ENCODE measurements at regions not wholly inside any gene's neighbourhood (a gene's known extent, or its start where the extent isn't known, plus 50 kb on each side); places are given as distances from the start of the nearest gene placed in this dataset.

- no peak for DNase-seq (ENCODE audit: low read depth, low spot score)
- POLR2A ChIA-PET = no interaction called here
- TF ChIP-seq CTCF (IDR thresholded peaks at IDR 0.05; ENCODE audit: low read depth, low read length) = no peak
- Histone ChIP-seq H3K27me3 (ENCODE audit: control insufficient read depth, insufficient read depth, low read length) (no peaks in the 10 kb centered on the region), H3K4me3 (ENCODE audit: low read depth, low read length) (no peak overlapping the region), H3K9me3 (ENCODE audit: control insufficient read depth, insufficient read depth, low read length) (peaks cover 21% of the 10 kb centered on the region), H3K27ac (ENCODE audit: low read depth, low read length) (no peak overlapping the region)
- CTCF ChIA-PET = no interaction called here
Measured at GRCh38 chr15:53324061-53324460, 435.4 kb downstream of the WDR72 start.

GRCh38 chr15:53323191-53323590 is 436.3 kb downstream of the WDR72 start:
- Histone ChIP-seq H3K4me3 (ENCODE audit: low read depth, low read length) (no peak overlapping the region), H3K27me3 (ENCODE audit: control insufficient read depth, insufficient read depth, low read length) (no peaks in the 10 kb centered on the region), H3K9me3 (ENCODE audit: control insufficient read depth, insufficient read depth, low read length) (peaks cover 22% of the 10 kb centered on the region), H3K27ac (ENCODE audit: low read depth, low read length) (no peak overlapping the region)
- POLR2A ChIA-PET = no interaction called here
- TF ChIP-seq CTCF (IDR thresholded peaks at IDR 0.05; ENCODE audit: low read depth, low read length) = no peak
- no peak for DNase-seq (ENCODE audit: low read depth, low spot score)
- CTCF ChIA-PET = no interaction called here

- ChIA-PET POLR2A (no interaction called here), CTCF (no interaction called here)
- no peak for TF ChIP-seq CTCF (IDR thresholded peaks at IDR 0.05; ENCODE audit: low read depth, low read length)
- no peak overlapping the region for H3K27ac ChIP-seq (ENCODE audit: low read depth, low read length)
- no peaks in the 10 kb centered on the region for H3K27me3 ChIP-seq (ENCODE audit: control insufficient read depth, insufficient read depth, low read length)
- peaks cover 24% of the 10 kb centered on the region for H3K9me3 ChIP-seq (ENCODE audit: control insufficient read depth, insufficient read depth, low read length)
- H3K4me3 ChIP-seq (ENCODE audit: low read depth, low read length) = no peak overlapping the region
- DNase-seq (ENCODE audit: low read depth, low spot score) = no peak
Measured at GRCh38 chr15:53320816-53321215, 438.6 kb downstream of the WDR72 start.

GRCh38 chr15:53312707-53313106 is 446.8 kb downstream of the WDR72 start:
- H3K4me3 ChIP-seq (ENCODE audit: low read depth, low read length) = no peak overlapping the region
- H3K27ac ChIP-seq (ENCODE audit: low read depth, low read length) = no peak overlapping the region
- ChIA-PET CTCF (no interaction called here), POLR2A (no interaction called here)
- TF ChIP-seq CTCF (IDR thresholded peaks at IDR 0.05; ENCODE audit: low read depth, low read length) = no peak
- H3K27me3 ChIP-seq (ENCODE audit: control insufficient read depth, insufficient read depth, low read length) = no peaks in the 10 kb centered on the region
- no peak for DNase-seq (ENCODE audit: low read depth, low spot score)
- peaks cover 26% of the 10 kb centered on the region for H3K9me3 ChIP-seq (ENCODE audit: control insufficient read depth, insufficient read depth, low read length)

GRCh38 chr15:53310709-53311108 is 448.8 kb downstream of the WDR72 start:
- Histone ChIP-seq H3K27me3 (ENCODE audit: control insufficient read depth, insufficient read depth, low read length) (no peaks in the 10 kb centered on the region), H3K4me3 (ENCODE audit: low read depth, low read length) (no peak overlapping the region), H3K27ac (ENCODE audit: low read depth, low read length) (no peak overlapping the region), H3K9me3 (ENCODE audit: control insufficient read depth, insufficient read depth, low read length) (peaks cover 26% of the 10 kb centered on the region; the same call in 1 of the 2 replicates)
- ChIA-PET POLR2A (no interaction called here), CTCF (no interaction called here)
- no peak for DNase-seq (ENCODE audit: low read depth, low spot score)
- TF ChIP-seq CTCF (IDR thresholded peaks at IDR 0.05; ENCODE audit: low read depth, low read length) = no peak
